Endodermal cell (in vitro differentiated cells): ENCODE measurements at regions not wholly inside any gene's neighbourhood (a gene's known extent, or its start where the extent isn't known, plus 50 kb on each side); places are given as distances from the start of the nearest gene placed in this dataset.

Source experiments
- DNase-seq: peaks from one replicate; pipeline ENCODE4 v3.0.0-alpha.2; 2017
- H3K27ac ChIP-seq: 2 replicates; pipeline ENCODE4 v1.5.1; 2013; ENCODE audit warnings: mild to moderate bottlenecking, low read depth, low read length, moderate library complexity
- H3K27me3 ChIP-seq: 2 replicates; pipeline ENCODE4 v1.6.1; 2013; ENCODE audit warnings: mild to moderate bottlenecking, low read length, moderate library complexity; ENCODE audit not compliant: insufficient read depth, control insufficient read depth, poor library complexity, severe bottlenecking
- H3K36me3 ChIP-seq: 2 replicates; pipeline ENCODE4 v1.7.0; 2013; ENCODE audit warnings: mild to moderate bottlenecking, low read length, moderate library complexity; ENCODE audit not compliant: control insufficient read depth, insufficient read depth
- H3K4me1 ChIP-seq: one replicate; pipeline ENCODE4 v1.7.0; 2013; ENCODE audit warnings: low read length; ENCODE audit not compliant: control insufficient read depth, insufficient read depth
- H3K4me3 ChIP-seq: 2 replicates; pipeline ENCODE4 v1.5.1; 2013; ENCODE audit warnings: mild to moderate bottlenecking, low read length, moderate library complexity
- H3K9ac ChIP-seq: 2 replicates; pipeline ENCODE4 v1.6.1; 2013; ENCODE audit warnings: mild to moderate bottlenecking, low read length, moderate library complexity; ENCODE audit not compliant: poor library complexity, severe bottlenecking; ENCODE audit errors: extremely low read depth
- H3K9me3 ChIP-seq: 2 replicates; pipeline ENCODE4 v1.6.1; 2013; ENCODE audit warnings: mild to moderate bottlenecking, low read length, moderate library complexity; ENCODE audit not compliant: control insufficient read depth
- H3K27ac Mint-ChIP-seq: 2 replicates; pipeline ENCODE4 v1.8.0; 2020; ENCODE audit warnings: mixed read lengths
- H3K27me3 Mint-ChIP-seq: 2 replicates; pipeline ENCODE4 v1.8.0; 2021; ENCODE audit warnings: mild to moderate bottlenecking, mixed read lengths; ENCODE audit not compliant: insufficient read depth
- H3K36me3 Mint-ChIP-seq: 2 replicates; pipeline ENCODE4 v1.8.0; 2020; ENCODE audit warnings: low read depth, mixed read lengths
- H3K4me1 Mint-ChIP-seq: 2 replicates; pipeline ENCODE4 v1.8.0; 2020; ENCODE audit warnings: mixed read lengths
- H3K4me3 Mint-ChIP-seq: 2 replicates; pipeline ENCODE4 v1.8.0; 2020; ENCODE audit warnings: mild to moderate bottlenecking, moderate library complexity, mixed read lengths
- H3K9me3 Mint-ChIP-seq: 2 replicates; pipeline ENCODE4 v1.8.0; 2020; ENCODE audit warnings: mild to moderate bottlenecking, mixed read lengths
- CTCF ChIP-seq: fragments of 200-600 bp; sonication (generic); conservative IDR thresholded peaks from 2 replicates; pipeline ENCODE4 v1.5.0; 2021; ENCODE audit warnings: antibody characterized with exemption, mild to moderate bottlenecking
- WGBS, 2 experiments: methylation state at CpG; one replicate each; pipeline versions ENCODE4 v1.1.5 to v1.1.7; 2013; ENCODE audit warnings: missing lambda C conversion rate in 2 of 2, mixed read lengths in 1 of 2; ENCODE audit not compliant: insufficient coverage in 1 of 2, insufficient read length in 1 of 2; 5-methylcytosine and 5-hydroxymethylcytosine counted together

DNA sequence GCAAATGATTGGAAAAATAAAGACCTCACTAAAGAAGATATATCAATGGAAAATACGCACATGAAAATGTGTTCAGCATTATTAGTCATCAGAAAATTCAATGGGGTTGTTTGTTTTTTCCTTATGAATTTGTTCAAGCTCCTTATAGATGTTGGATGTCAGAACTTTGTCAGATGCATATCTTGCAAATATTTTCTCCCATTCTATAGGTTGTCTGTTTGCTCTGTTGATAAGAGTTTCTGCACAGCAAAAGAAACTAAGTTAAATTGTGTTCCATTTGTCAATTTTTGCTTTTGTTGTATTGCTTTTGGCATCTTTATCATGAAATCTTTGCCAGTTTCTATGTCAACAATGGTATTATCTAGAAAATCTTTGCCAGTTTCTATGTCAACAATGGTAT is 633.9 kb upstream of the CHORDC1 start:
- no peak for DNase-seq
- no peaks in the 10 kb centered on the region for H3K9me3 ChIP-seq
- no peak overlapping the region for H3K27ac ChIP-seq
- Mint-ChIP-seq H3K4me3 (no peak overlapping the region), H3K36me3 (no peaks in the 10 kb centered on the region), H3K4me1 (no peaks in the 10 kb centered on the region), H3K9me3 (peaks cover 11% of the 10 kb centered on the region), H3K27me3 (no peaks in the 10 kb centered on the region), H3K27ac (no peak overlapping the region)
- TF ChIP-seq CTCF = no peak
- no peaks in the 10 kb centered on the region for H3K27me3 ChIP-seq
- no peak overlapping the region for H3K9ac ChIP-seq
- no peaks in the 10 kb centered on the region for H3K4me1 ChIP-seq
- no peak overlapping the region for H3K4me3 ChIP-seq
- WGBS, 2 experiments = 100% methylated on average over 1 of the region's 1 CpG
- H3K36me3 ChIP-seq = no peaks in the 10 kb centered on the region

GRCh38 chr11:90855531-90855930 is 632.7 kb upstream of the CHORDC1 start:
- no peak overlapping the region for H3K27ac Mint-ChIP-seq

GRCh38 chr11:90851196-90851595 is 628.3 kb upstream of the CHORDC1 start:
- Histone ChIP-seq H3K27ac (no peak overlapping the region), H3K9ac (no peak overlapping the region), H3K4me1 (no peaks in the 10 kb centered on the region), H3K4me3 (no peak overlapping the region), H3K27me3 (no peaks in the 10 kb centered on the region), H3K36me3 (no peaks in the 10 kb centered on the region), H3K9me3 (no peaks in the 10 kb centered on the region)
- H3K36me3 Mint-ChIP-seq = no peaks in the 10 kb centered on the region
- DNase-seq = no peak
- H3K4me3 Mint-ChIP-seq = no peak overlapping the region
- TF ChIP-seq CTCF = no peak
- no peaks in the 10 kb centered on the region for H3K4me1 Mint-ChIP-seq
- H3K27me3 Mint-ChIP-seq = no peaks in the 10 kb centered on the region
- H3K9me3 Mint-ChIP-seq = no peaks in the 10 kb centered on the region
- H3K27ac Mint-ChIP-seq = no peak overlapping the region

More at GRCh38 chr11:90855531-90855930, 632.7 kb upstream of the CHORDC1 start:
- Histone ChIP-seq H3K9me3 (no peaks in the 10 kb centered on the region), H3K9ac (no peak overlapping the region), H3K4me1 (no peaks in the 10 kb centered on the region), H3K27ac (no peak overlapping the region), H3K36me3 (no peaks in the 10 kb centered on the region), H3K27me3 (no peaks in the 10 kb centered on the region), H3K4me3 (no peak overlapping the region)
- peaks cover 7% of the 10 kb centered on the region for H3K9me3 Mint-ChIP-seq
- no peak for DNase-seq
- no peak overlapping the region for H3K4me3 Mint-ChIP-seq
- no peaks in the 10 kb centered on the region for H3K27me3 Mint-ChIP-seq
- no peaks in the 10 kb centered on the region for H3K4me1 Mint-ChIP-seq
- WGBS, 2 experiments = 88 to 94% methylated on average over 1 to 4 of the region's 4 CpGs
- H3K36me3 Mint-ChIP-seq = no peaks in the 10 kb centered on the region
- no peak for TF ChIP-seq CTCF
